GM19397 (cell line): ENCODE measurements at regions not wholly inside any gene's neighbourhood (a gene's known extent, or its start where the extent isn't known, plus 50 kb on each side); places are given as distances from the start of the nearest gene placed in this dataset.

Experiments used
- ATAC-seq: cut with Tn5 transposase; IDR thresholded peaks from one replicate; pipeline ENCODE4 v1.9.1; 2021; ENCODE audit warnings: mild to moderate bottlenecking, moderate library complexity; ENCODE audit not compliant: unreplicated experiment

- no peak for ATAC-seq
Measured at GRCh38 chr10:130481076-130481930, 345.1 kb downstream of the GLRX3 start.

GRCh38 chr10:130481936-130482335 is 345.7 kb downstream of the GLRX3 start:
- ATAC-seq = no peak

GRCh38 chr10:130483691-130484467 is 347.7 kb downstream of the GLRX3 start:
- no peak for ATAC-seq

- no peak for ATAC-seq
Measured at GRCh38 chr10:130484468-130485180, 348.4 kb downstream of the GLRX3 start.

GRCh38 chr10:130485236-130485957 is 349.2 kb downstream of the GLRX3 start:
- no peak for ATAC-seq

- ATAC-seq = no peak
Measured at GRCh38 chr10:130485958-130486895, 350.0 kb downstream of the GLRX3 start.

GRCh38 chr10:130486906-130487305 is 350.7 kb downstream of the GLRX3 start:
- ATAC-seq = no peak

GRCh38 chr10:130487566-130487965 is 351.4 kb downstream of the GLRX3 start:
- ATAC-seq = no peak

- no peak for ATAC-seq
Measured at GRCh38 chr10:130489891-130490290, 353.7 kb downstream of the GLRX3 start.

GRCh38 chr10:130491011-130491692 is 355.0 kb downstream of the GLRX3 start:
- no peak for ATAC-seq

- ATAC-seq = no peak
Measured at GRCh38 chr10:130491693-130492050, 355.5 kb downstream of the GLRX3 start.

- ATAC-seq = no peak
Measured at GRCh38 chr10:130492266-130492934, 356.2 kb downstream of the GLRX3 start.

- ATAC-seq = no peak
Measured at GRCh38 chr10:130493021-130493420, 356.8 kb downstream of the GLRX3 start.

GRCh38 chr10:130493446-130494145 is 357.4 kb downstream of the GLRX3 start:
- no peak for ATAC-seq

GRCh38 chr10:130495116-130495862 is 359.1 kb downstream of the GLRX3 start:
- no peak for ATAC-seq

- ATAC-seq = no peak
Measured at GRCh38 chr10:130495891-130496636, 359.9 kb downstream of the GLRX3 start.
